SU-DHL-6 (cell line): ENCODE measurements at regions not wholly inside any gene's neighbourhood (a gene's known extent, or its start where the extent isn't known, plus 50 kb on each side); places are given as distances from the start of the nearest gene placed in this dataset.

ENCODE experiments used
- H2AFZ ChIP-seq: fragments of 200-600 bp; sonication (generic); 2 replicates; pipeline ENCODE4 v1.6.1; 2014; ENCODE audit warnings: low read depth, mild to moderate bottlenecking, moderate library complexity, mixed read lengths, antibody characterized with exemption, low read length; ENCODE audit not compliant: severe bottlenecking
- H3F3A ChIP-seq: fragments of 200-600 bp; shearing (Covaris generic); 2 replicates; pipeline ENCODE4 v1.6.0; 2016; ENCODE audit warnings: antibody characterized with exemption, mild to moderate bottlenecking; ENCODE audit not compliant: insufficient read depth
- H3K27ac ChIP-seq: fragments of 200-600 bp; sonication (generic); 2 replicates; pipeline ENCODE4 v1.5.1; 2016; ENCODE audit warnings: low read depth, mild to moderate bottlenecking, low read length, moderate library complexity, mixed read lengths
- H3K27me3 ChIP-seq: fragments of 200-600 bp; sonication (generic), shearing (Covaris generic); 2 replicates; pipeline ENCODE4 v1.6.0; 2014; ENCODE audit warnings: mild to moderate bottlenecking, low read length
- H3K36me3 ChIP-seq: fragments of 200-600 bp; sonication (generic); 2 replicates; pipeline ENCODE4 v1.6.1; 2014; ENCODE audit warnings: mild to moderate bottlenecking, low read length, mixed read lengths
- H3K4me2 ChIP-seq: fragments of 300-600, 200-600 bp; shearing (Covaris generic), sonication (generic); 2 replicates; pipeline ENCODE4 v1.6.0; 2014; ENCODE audit warnings: low read length, low read depth, mild to moderate bottlenecking; ENCODE audit not compliant: poor library complexity, severe bottlenecking
- H3K4me3 ChIP-seq: fragments of 200-600 bp; sonication (generic); 2 replicates; pipeline ENCODE4 v1.5.1; 2014; ENCODE audit warnings: antibody characterized with exemption, low read length, mild to moderate bottlenecking, mixed read lengths; ENCODE audit not compliant: insufficient read depth, poor library complexity, severe bottlenecking
- H3K79me2 ChIP-seq: fragments of 200-600 bp; sonication (generic); 2 replicates; pipeline ENCODE4 v1.6.1; 2014; ENCODE audit warnings: mild to moderate bottlenecking, low read length, moderate library complexity; ENCODE audit not compliant: insufficient read depth
- H3K9ac ChIP-seq: fragments of 200-600 bp; sonication (generic); 2 replicates; pipeline ENCODE4 v1.7.0; 2014; ENCODE audit warnings: mild to moderate bottlenecking, low read length
- H3K9me2 ChIP-seq: fragments of 200-600 bp; sonication (generic); replicated peaks from 2 replicates; pipeline ENCODE4 v1.6.1; 2014; ENCODE audit warnings: low read length; ENCODE audit not compliant: insufficient read depth
- H3K9me3 ChIP-seq: fragments of 200-600 bp; sonication (generic); 2 replicates; pipeline ENCODE4 v1.6.1; 2014; ENCODE audit warnings: low read length, mixed read lengths; ENCODE audit not compliant: insufficient read depth
- H4K20me1 ChIP-seq: fragments of 200-600 bp; sonication (generic); 2 replicates; pipeline ENCODE4 v1.6.1; 2014; ENCODE audit warnings: low read depth, mild to moderate bottlenecking, antibody characterized with exemption, low read length, moderate library complexity, mixed read lengths
- CTCF ChIP-seq: fragments of 200-600 bp; sonication (generic); IDR thresholded peaks from one replicate; pipeline ENCODE4 v1.5.1; 2017; ENCODE audit warnings: antibody characterized with exemption, mild to moderate bottlenecking, low read length, moderate library complexity; ENCODE audit not compliant: insufficient read depth, poor library complexity, severe bottlenecking
- EZH2phosphoT487 ChIP-seq: fragments of 200-600 bp; sonication (generic), shearing (Covaris generic); conservative IDR thresholded peaks from 2 replicates; pipeline ENCODE4 v1.6.1; 2018; ENCODE audit warnings: mild to moderate bottlenecking, antibody characterized with exemption, low read length, moderate library complexity, mixed read lengths

- no peaks in the 10 kb centered on the region for H4K20me1 ChIP-seq
These were observed 525.2 kb upstream of the PBX1 start for GRCh38 chr1:164033782-164034181.

GRCh38 chr1:164040754-164041153, 518.2 kb upstream of the PBX1 start:
- TF ChIP-seq CTCF (no peak), EZH2phosphoT487 (no peak)
- Histone ChIP-seq H2AFZ (no peak overlapping the region), H3K9ac (no peak overlapping the region), H3K9me3 (no peaks in the 10 kb centered on the region), H3F3A (no peaks in the 10 kb centered on the region), H3K79me2 (no peaks in the 10 kb centered on the region), H3K27ac (no peak overlapping the region), H4K20me1 (no peaks in the 10 kb centered on the region), H3K27me3 (no peaks in the 10 kb centered on the region), H3K9me2 (no peaks in the 10 kb centered on the region), H3K4me2 (no peak overlapping the region), H3K4me3 (no peak overlapping the region), H3K36me3 (no peaks in the 10 kb centered on the region)

More at GRCh38 chr1:164033782-164034181, 525.2 kb upstream of the PBX1 start:
- Histone ChIP-seq H3K4me3 (no peak overlapping the region), H3K9me2 (no peaks in the 10 kb centered on the region), H3K27ac (no peak overlapping the region), H3K36me3 (no peaks in the 10 kb centered on the region), H3K9ac (no peak overlapping the region), H3K27me3 (no peaks in the 10 kb centered on the region), H3K9me3 (no peaks in the 10 kb centered on the region), H3K79me2 (no peaks in the 10 kb centered on the region), H2AFZ (no peak overlapping the region), H3F3A (no peaks in the 10 kb centered on the region), H3K4me2 (no peak overlapping the region)
- TF ChIP-seq CTCF (no peak), EZH2phosphoT487 (no peak)

GRCh38 chr1:164051782-164052181, 507.2 kb upstream of the PBX1 start:
- H3K4me3 ChIP-seq, result no peak overlapping the region

More at GRCh38 chr1:164051782-164052181, 507.2 kb upstream of the PBX1 start:
- Histone ChIP-seq H3K79me2 (no peaks in the 10 kb centered on the region), H3K27ac (no peak overlapping the region), H3F3A (no peaks in the 10 kb centered on the region), H3K9me2 (no peaks in the 10 kb centered on the region), H3K27me3 (no peaks in the 10 kb centered on the region), H2AFZ (no peak overlapping the region), H3K36me3 (no peaks in the 10 kb centered on the region), H3K9ac (no peak overlapping the region), H3K9me3 (no peaks in the 10 kb centered on the region), H4K20me1 (no peaks in the 10 kb centered on the region), H3K4me2 (no peak overlapping the region)
- TF ChIP-seq CTCF (no peak), EZH2phosphoT487 (no peak)
